ENCODE measurements at regions not wholly inside any gene's neighbourhood (a gene's known extent, or its start where the extent isn't known, plus 50 kb on each side); places are given as distances from the start of the nearest gene placed in this dataset.

GRCh38 chr2:221112744-221113143 lies 459.4 kb downstream of the EPHA4 start:
- no peak for DNase-seq (ENCODE audit: low read depth in 2 of 2, low spot score in 1 of 2)

DNA sequence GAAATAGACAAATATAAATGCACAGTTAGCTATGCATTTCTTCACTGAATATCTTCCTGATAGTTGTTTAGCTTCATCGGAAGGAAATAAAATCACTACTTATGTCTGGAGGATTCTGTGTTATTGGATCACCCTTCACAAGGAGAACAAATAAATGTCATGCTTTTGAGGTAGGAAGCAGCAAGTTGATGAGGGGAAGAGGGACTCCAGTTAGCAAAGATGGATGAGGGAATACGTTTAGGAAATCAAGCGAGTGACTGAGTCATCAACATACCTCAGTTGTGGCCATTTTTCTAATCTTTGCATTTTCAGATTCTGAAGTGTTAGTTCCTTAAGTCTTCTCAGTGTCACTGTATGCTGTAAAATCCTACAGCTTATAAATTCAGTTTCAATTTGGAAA lies 456.2 kb downstream of the EPHA4 start:
- no peak for DNase-seq (ENCODE audit: low read depth in 2 of 2, low spot score in 1 of 2)

GRCh38 chr2:221120643-221121042 lies 451.5 kb downstream of the EPHA4 start:
- DNase-seq (ENCODE audit: low read depth in 2 of 2, low spot score in 1 of 2): no peak

DNA sequence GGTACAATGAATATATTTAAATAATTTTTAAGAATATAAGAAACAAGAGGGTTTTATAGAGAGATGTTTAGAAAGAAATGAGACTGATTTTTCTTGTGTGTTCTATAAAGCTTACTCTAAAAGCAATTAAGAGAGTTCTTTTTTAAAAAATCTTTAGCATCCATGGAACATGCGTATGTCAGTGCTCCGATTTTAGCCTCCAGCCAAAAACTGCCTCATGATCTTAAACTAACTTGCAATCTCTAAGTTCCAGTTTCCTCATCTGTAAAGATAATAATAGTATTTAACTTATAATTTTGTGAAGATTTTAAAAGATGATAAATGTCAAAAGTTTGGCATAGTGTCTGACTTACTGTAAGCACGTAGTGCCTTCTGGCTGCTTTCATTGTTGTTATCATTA lies 448.7 kb downstream of the EPHA4 start:
- DNase-seq (ENCODE audit: low read depth in 2 of 2, low spot score in 1 of 2): no peak

DNA sequence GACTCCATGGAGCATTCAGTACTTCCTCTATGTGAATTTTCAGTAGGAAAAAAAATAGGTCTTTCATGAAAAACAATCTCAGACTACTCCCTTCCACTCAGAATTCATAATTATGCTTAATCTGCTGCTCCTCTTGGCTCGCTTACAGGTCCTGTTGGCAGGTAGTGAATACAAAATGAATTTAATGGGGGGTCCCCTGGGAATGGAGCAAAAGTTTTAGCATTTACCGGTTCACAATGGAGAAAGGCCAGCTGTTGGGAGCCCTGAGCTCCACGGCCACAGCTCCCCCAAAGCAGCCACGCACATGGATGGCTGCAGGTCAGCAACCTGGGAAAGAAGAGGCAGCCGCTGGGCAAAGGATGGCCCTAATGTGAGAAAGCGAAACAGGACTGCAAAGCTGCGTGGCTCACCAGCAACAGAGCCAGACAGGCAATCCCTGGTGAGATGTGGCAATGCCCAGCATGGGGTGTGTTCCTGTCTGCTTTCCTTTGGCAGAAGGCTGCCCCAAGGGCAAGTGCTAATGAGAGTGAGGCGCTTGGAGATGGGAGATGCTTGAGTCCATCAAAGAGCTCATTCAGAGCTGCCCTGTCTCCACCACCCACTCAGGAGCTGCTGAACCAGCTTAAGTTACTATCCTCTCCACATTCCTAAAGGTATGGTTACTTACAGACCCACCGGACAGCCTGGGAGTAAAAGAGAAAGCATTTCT lies 447.4 kb downstream of the EPHA4 start:
- DNase-seq (ENCODE audit: low read depth in 2 of 2, low spot score in 1 of 2): no peak

DNA sequence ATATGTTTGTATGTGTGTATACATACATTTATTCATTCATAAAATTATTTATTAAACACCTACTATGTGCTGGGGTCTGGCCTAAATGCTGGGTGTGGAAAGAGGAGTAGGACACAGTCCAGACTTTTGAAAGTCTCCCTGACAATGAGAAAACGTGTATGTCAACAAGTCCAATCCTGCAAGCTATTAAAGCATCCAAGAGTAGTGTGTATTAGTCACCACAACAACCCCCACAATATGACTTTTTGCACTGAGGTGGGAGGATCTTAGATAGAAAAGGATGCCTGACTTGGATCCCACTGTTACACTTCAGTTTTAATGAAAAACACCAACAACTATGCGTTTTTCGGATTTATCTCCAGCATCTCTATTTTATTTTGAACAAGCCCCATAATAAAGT lies 446.4 kb downstream of the EPHA4 start:
- no peak for DNase-seq (ENCODE audit: low read depth in 2 of 2, low spot score in 1 of 2)

DNA sequence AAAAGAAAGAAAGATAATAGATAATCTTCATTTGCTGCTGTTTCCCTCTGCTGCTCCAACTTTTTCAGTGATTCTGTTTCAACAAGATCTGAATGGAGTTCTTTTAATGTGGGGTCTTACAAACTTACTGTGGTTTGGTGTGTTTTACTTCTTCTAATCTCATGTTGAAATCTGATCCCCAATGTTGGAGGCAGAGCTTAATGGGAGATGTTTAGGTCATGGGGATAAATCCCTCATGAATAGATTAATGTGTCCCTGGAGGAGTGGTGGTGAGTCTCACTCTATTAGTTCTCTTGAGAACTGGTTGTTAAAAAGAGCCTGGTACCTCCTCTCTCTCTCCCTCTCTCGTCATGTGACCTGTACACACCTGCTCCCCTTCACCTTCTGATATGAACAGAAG lies 442.4 kb downstream of the EPHA4 start:
- DNase-seq (ENCODE audit: low read depth in 2 of 2, low spot score in 1 of 2): no peak

GRCh38 chr2:221130431-221130830 lies 441.7 kb downstream of the EPHA4 start:
- no peak for DNase-seq (ENCODE audit: low read depth in 2 of 2, low spot score in 1 of 2)

DNA sequence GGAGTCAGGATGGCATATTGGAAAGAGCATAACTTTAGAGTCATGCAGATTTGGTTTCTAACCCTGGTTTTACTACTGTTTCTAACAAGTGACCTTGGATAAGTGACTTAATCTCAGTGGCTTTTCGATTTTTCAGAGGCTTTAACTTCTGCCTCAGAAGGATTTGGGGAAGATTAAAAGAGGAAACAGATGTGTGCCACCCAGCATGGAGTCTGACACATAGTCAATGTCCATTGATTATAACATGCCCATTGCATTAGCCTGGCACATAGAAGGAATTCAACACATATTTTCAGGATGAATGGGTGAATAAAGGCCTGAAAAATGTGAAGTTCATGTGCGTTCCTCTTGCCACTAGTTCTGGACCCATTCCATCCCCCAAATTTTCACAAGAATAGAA lies 438.2 kb downstream of the EPHA4 start:
- no peak for DNase-seq (ENCODE audit: low read depth in 2 of 2, low spot score in 1 of 2)

DNA sequence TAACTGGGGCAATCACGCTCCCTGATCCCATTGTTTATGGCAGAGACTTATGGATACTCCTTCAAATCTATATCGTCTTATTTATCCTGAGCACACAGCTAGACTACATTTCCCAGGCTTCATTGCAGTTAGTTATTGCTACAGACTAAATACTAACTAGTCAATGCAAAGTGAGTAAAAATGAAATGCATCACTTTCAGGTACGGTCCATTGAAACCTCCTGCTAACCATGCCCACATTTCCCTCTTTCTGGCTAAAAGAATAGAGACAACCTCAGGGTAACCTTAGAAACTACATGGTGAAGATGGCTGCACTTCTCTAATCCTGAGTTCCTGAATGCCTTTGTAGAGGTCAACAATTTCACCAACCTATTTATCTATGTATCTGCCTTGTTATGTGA lies 437.4 kb downstream of the EPHA4 start:
- no peak for DNase-seq (ENCODE audit: low read depth in 2 of 2, low spot score in 1 of 2)

GRCh38 chr2:221135699-221136098 lies 436.4 kb downstream of the EPHA4 start:
- no peak for DNase-seq (ENCODE audit: low read depth in 2 of 2, low spot score in 1 of 2)

GRCh38 chr2:221137385-221137784 lies 434.7 kb downstream of the EPHA4 start:
- no peak for DNase-seq (ENCODE audit: low read depth in 2 of 2, low spot score in 1 of 2)

DNA sequence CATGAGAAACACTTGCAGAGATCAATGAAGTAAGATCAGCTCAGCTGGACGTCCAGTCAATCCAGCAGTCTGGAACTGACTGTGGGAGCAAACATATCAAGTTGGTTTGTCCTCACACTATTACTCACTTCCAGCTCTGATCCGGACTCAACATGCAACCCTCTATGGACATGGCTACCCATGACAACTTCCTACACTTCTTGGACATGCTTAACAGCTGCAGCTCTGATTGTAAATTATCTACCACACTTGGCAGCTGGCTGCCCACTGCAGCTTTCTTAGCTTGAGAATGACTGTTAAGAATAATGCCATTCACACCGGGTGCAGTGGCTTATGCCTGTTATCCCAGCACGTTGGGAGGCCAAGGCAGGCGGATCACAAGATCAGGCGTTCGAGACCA lies 429.8 kb downstream of the EPHA4 start:
- no peak for DNase-seq (ENCODE audit: low read depth in 2 of 2, low spot score in 1 of 2)

DNA sequence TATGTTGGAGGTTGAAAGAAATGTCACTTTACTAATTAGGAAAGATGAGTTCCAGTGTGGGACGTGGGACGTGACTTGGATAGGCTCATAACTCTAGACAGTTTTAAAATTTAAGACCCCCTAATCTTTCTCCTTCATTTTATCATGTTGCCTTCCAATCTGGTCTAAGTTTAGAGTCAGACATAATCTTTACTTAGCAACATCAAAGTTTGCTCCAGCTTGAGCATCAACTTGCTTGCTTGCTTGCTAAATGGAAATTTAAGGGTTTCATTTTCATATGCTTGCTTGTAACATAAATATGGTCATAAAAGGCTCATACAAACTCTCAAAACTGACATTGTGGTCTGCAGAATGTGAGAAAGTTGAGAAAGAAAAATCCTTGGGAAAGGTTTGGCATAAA lies 428.9 kb downstream of the EPHA4 start:
- DNase-seq (ENCODE audit: low read depth in 2 of 2, low spot score in 1 of 2): no peak

DNA sequence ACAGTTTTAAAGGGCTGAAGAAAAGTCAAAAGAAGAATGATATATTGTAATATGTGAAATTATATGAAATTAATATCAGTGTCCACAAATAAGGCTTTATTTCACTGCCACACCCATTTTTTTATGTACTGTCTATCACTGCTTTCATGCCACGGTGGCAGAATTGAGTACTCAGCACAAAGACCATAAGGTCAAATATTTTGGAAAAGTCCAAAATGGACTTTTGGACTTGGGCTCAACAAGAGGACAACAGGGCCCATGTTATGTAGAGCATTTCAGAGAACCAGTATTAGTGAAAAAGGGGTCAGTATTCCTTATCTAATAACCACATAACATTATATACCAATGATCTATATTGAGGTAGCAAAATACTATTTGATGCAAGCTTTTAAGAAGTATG lies 427.2 kb downstream of the EPHA4 start:
- DNase-seq (ENCODE audit: low read depth in 2 of 2, low spot score in 1 of 2): no peak

DNA sequence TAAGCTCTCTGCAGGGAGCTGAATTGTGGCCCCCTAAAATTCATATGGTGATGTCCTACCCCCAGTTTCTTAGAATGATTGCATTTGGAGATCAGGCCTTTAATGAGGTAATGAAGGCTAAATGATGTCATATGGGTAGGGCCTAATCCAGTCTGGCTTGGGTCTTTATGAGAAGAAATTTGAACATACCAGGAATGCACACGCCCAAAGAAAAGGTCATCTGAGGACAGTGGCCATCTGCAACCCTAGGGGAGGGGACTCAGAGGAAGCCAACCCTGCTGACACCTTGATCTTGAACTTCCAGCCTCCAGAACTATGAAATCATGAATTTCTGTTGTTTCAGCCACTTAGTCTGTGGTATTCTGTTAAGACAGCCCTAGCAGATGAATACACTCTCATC lies 426.7 kb downstream of the EPHA4 start:
- DNase-seq (ENCODE audit: low read depth in 2 of 2, low spot score in 1 of 2): no peak

GRCh38 chr2:221153226-221153625 lies 418.9 kb downstream of the EPHA4 start:
- DNase-seq (ENCODE audit: low read depth in 2 of 2, low spot score in 1 of 2): no peak

GRCh38 chr2:221154176-221154575 lies 417.9 kb downstream of the EPHA4 start:
- no peak for DNase-seq (ENCODE audit: low read depth in 2 of 2, low spot score in 1 of 2)

DNA sequence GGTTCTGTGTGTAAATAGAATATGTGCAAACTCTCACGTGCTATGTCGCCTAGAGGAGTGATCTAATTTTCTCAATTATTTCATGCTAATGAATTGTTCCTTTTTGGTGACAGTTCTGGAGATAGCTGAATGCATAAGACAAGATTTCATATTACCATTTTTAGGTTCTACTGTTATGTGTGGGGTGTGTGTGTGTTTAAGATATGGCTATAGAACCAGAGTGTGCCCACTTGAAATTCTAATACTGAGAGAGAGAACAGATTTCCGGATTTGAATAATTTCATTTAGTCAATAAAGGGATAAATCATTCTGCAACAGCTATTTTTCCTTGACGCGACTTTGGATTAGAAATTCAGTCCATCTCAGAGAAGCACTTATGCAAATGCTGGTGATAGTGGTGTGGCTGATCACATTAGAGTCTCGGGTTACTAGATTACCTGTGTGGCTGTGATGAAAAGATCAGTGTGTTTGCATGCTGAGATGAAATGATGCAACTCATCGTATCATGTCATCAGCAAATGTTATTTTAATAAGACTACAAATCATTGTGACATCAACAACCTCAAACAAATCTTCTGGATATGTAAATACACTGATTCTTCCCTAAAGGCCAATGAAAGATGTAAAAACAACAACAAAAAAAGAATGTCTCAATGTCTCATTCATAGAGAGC lies 415.9 kb downstream of the EPHA4 start:
- no peak for DNase-seq (ENCODE audit: low read depth in 2 of 2, low spot score in 1 of 2)

GRCh38 chr2:221161186-221161585 lies 410.9 kb downstream of the EPHA4 start:
- no peak for DNase-seq (ENCODE audit: low read depth in 2 of 2, low spot score in 1 of 2)

DNA sequence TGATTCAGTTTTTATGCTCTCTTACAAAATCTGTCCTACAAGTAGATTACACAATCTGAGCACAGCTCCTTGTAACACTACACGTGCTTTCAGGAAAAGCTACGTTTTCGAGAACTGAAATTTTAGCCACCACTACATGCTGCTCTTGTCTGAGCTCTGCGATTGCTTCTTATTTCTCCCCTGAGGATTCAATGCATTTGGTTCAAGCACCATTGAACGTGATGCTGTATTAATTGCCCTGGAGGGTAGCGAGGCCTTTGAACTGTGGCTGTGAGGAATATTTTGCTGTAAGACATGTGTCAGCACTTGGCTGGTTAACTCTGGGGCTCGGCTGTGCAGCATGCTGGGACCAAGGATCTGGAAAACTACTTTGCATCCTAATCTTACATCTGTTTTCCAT lies 405.8 kb downstream of the EPHA4 start:
- DNase-seq (ENCODE audit: low read depth in 2 of 2, low spot score in 1 of 2): no peak

- DNase-seq (ENCODE audit: low read depth in 2 of 2, low spot score in 1 of 2): no peak
These were observed 404.5 kb downstream of the EPHA4 start for GRCh38 chr2:221167561-221167960.

- no peak for DNase-seq (ENCODE audit: low read depth in 2 of 2, low spot score in 1 of 2)
These were observed 402.4 kb downstream of the EPHA4 start for GRCh38 chr2:221169724-221170123.

All from stimulated activated CD8-positive, alpha-beta memory T cell treated with anti-CD3 and anti-CD28 coated beads, Interleukin-4, amount 100 ng/mL, for 1 hour (primary cell).